OCI-LY1 (cell line): ENCODE measurements at regions not wholly inside any gene's neighbourhood (a gene's known extent, or its start where the extent isn't known, plus 50 kb on each side); places are given as distances from the start of the nearest gene placed in this dataset.

Experiments
- H2AFZ ChIP-seq: fragments of 200-600 bp; sonication (generic), shearing (Covaris generic); 2 replicates; pipeline ENCODE4 v1.6.0; 2014; ENCODE audit warnings: antibody characterized with exemption, mild to moderate bottlenecking, low read length
- H3F3A ChIP-seq: fragments of 200-600 bp; sonication (generic), shearing (Covaris generic); 2 replicates; pipeline ENCODE4 v1.6.0; 2014; ENCODE audit warnings: mild to moderate bottlenecking, antibody characterized with exemption, low read length, moderate library complexity; ENCODE audit not compliant: insufficient read depth
- H3K27ac ChIP-seq: fragments of 200-600 bp; sonication (generic); 2 replicates; pipeline ENCODE4 v1.5.1; 2014; ENCODE audit warnings: low read length, mixed run types, mild to moderate bottlenecking, low read depth; ENCODE audit not compliant: poor library complexity, severe bottlenecking
- H3K27me3 ChIP-seq: fragments of 200-600 bp; sonication (generic); 2 replicates; pipeline ENCODE4 v1.6.0; 2014; ENCODE audit warnings: antibody characterized with exemption, mild to moderate bottlenecking, low read length, moderate library complexity; ENCODE audit not compliant: insufficient read depth
- H3K36me3 ChIP-seq: fragments of 200-600 bp; sonication (generic); 2 replicates; pipeline ENCODE4 v1.6.1; 2014; ENCODE audit warnings: mild to moderate bottlenecking, antibody characterized with exemption, low read length, moderate library complexity, mixed read lengths; ENCODE audit not compliant: insufficient read depth
- H3K4me1 ChIP-seq: fragments of 200-600 bp; sonication (generic); 2 replicates; pipeline ENCODE4 v1.5.1; 2014; ENCODE audit warnings: mild to moderate bottlenecking, low read length, moderate library complexity; ENCODE audit not compliant: insufficient read depth, severe bottlenecking
- H3K4me2 ChIP-seq: fragments of 200-600 bp; sonication (generic), shearing (Covaris generic); 2 replicates; pipeline ENCODE4 v1.6.1; 2014; ENCODE audit warnings: low read length
- H3K4me3 ChIP-seq: fragments of 200-600 bp; sonication (generic); 2 replicates; pipeline ENCODE4 v1.5.1; 2014; ENCODE audit warnings: low read length, low read depth, mild to moderate bottlenecking, mixed read lengths; ENCODE audit not compliant: poor library complexity, severe bottlenecking
- H3K79me2 ChIP-seq: fragments of 200-600 bp; shearing (Covaris generic); 2 replicates; pipeline ENCODE4 v1.6.1; 2016; ENCODE audit warnings: mixed run types, low read length, mixed read lengths; ENCODE audit not compliant: insufficient read depth
- H3K9ac ChIP-seq: fragments of 200-600 bp; sonication (generic), shearing (Covaris generic); 2 replicates; pipeline ENCODE4 v1.6.1; 2014; ENCODE audit warnings: mild to moderate bottlenecking, low read length, mixed read lengths
- H3K9me2 ChIP-seq: fragments of 200-600 bp; sonication (generic), shearing (Covaris generic); 2 replicates; pipeline ENCODE4 v1.6.1; 2014; ENCODE audit warnings: low read depth, mild to moderate bottlenecking, low read length, mixed read lengths
- H3K9me3 ChIP-seq: fragments of 200-600 bp; shearing (Covaris generic); 2 replicates; pipeline ENCODE4 v1.6.1; 2014; ENCODE audit warnings: low read length, mixed read lengths
- H4K20me1 ChIP-seq: fragments of 200-600 bp; sonication (generic), shearing (Covaris generic); 2 replicates; pipeline ENCODE4 v1.6.0; 2016; ENCODE audit warnings: mild to moderate bottlenecking, low read length; ENCODE audit not compliant: insufficient read depth
- EZH2 ChIP-seq: fragments of 200-600 bp; sonication (generic), shearing (Covaris generic); IDR thresholded peaks from 2 replicates; pipeline ENCODE4 v1.8.0; 2017; ENCODE audit warnings: borderline replicate concordance, mixed run types, mild to moderate bottlenecking, antibody characterized with exemption, low read length, moderate library complexity, mixed read lengths
- TF ChIP-seq, protein P1 (sequence below): fragments of 200-600 bp; sonication (generic), shearing (Covaris generic); IDR thresholded peaks from 2 replicates; pipeline ENCODE4 v1.5.1; 2017; ENCODE audit warnings: mild to moderate bottlenecking, antibody characterized with exemption, low read length, moderate library complexity, mixed read lengths

DNA sequence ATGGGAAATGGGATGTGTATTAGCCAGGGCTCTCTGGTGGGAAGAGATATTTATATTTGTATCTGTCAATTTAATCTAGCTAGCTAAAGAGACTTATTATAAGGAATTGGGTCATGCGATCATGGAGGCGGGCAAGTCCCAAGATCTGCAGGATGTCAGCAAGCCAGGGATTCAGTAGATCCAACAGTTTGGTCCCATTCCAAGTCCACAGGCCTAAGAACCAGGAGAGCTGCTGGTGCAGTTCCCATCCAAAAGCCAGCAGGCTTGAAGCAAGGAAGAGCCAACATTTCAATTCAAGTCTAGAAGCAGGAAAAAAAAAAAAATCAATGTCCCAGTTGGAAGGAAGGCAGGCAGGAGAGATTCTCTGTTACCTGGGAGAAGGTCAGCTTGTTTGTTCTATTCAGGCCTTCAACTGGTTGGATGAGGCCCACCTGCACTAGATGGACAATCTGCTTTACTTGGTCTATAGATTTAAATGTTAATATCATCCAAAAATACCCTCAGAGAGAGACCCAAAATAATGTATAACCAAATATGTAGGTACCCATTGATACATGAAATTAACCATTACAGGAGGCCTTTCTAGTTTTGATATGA, 60.7 kb upstream of the BCAT1 start:
- Histone ChIP-seq H4K20me1 (no peaks in the 10 kb centered on the region), H3F3A (no peaks in the 10 kb centered on the region), H3K4me2 (no peak overlapping the region), H3K9me3 (peaks cover 3% of the 10 kb centered on the region; the same call in 1 of the 2 replicates), H3K27ac (no peak overlapping the region), H3K9ac (no peak overlapping the region), H3K27me3 (no peaks in the 10 kb centered on the region), H2AFZ (no peak overlapping the region), H3K36me3 (0 out of 2 replicates have a peak, but pooled peaks cover 4% of the 10 kb centered on the region), H3K79me2 (no peaks in the 10 kb centered on the region), H3K4me1 (peaks cover 18% of the 10 kb centered on the region), H3K9me2 (no peaks in the 10 kb centered on the region), H3K4me3 (no peak overlapping the region)
- TF ChIP-seq, protein P1, sequence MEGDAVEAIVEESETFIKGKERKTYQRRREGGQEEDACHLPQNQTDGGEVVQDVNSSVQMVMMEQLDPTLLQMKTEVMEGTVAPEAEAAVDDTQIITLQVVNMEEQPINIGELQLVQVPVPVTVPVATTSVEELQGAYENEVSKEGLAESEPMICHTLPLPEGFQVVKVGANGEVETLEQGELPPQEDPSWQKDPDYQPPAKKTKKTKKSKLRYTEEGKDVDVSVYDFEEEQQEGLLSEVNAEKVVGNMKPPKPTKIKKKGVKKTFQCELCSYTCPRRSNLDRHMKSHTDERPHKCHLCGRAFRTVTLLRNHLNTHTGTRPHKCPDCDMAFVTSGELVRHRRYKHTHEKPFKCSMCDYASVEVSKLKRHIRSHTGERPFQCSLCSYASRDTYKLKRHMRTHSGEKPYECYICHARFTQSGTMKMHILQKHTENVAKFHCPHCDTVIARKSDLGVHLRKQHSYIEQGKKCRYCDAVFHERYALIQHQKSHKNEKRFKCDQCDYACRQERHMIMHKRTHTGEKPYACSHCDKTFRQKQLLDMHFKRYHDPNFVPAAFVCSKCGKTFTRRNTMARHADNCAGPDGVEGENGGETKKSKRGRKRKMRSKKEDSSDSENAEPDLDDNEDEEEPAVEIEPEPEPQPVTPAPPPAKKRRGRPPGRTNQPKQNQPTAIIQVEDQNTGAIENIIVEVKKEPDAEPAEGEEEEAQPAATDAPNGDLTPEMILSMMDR: no peak
- TF ChIP-seq EZH2: no peak

DNA sequence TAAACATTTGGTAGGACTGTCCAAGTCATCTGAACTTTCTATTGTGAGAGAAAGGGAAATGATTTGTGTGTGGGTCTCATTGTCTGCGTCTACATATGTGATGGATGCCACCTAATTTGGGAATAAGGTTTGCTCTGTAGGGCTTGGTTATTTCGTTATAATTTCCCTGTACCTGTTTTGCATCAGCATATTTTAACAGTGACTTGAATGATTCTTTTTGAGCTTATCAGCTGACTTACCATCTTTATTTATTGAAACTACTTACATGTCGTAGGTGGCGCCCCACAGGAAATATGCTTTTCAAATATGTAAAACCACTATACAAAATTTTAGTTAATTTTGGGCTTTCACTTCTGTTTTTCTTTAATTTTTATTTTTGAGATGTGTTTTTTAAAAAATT, 56.5 kb upstream of the BCAT1 start:
- peak overlapping the region; percentile 11 for H3K4me3 ChIP-seq
- peak overlapping the region; percentile 64 for H3K4me2 ChIP-seq
- H3K27ac ChIP-seq: peak overlapping the region; percentile 98
- H3K4me1 ChIP-seq: peaks cover 54% of the 10 kb centered on the region
- TF ChIP-seq EZH2: no peak
- TF ChIP-seq, protein P1: peak; percentile 20; the same call in 1 of the 2 replicates
- 0 out of 2 replicates have a peak, but pooled peaks cover 4% of the 10 kb centered on the region for H3K36me3 ChIP-seq
- no peaks in the 10 kb centered on the region for H4K20me1 ChIP-seq
- no peaks in the 10 kb centered on the region for H3K9me2 ChIP-seq
- no peak overlapping the region; the same call in 1 of the 2 replicates for H2AFZ ChIP-seq
- H3F3A ChIP-seq: no peaks in the 10 kb centered on the region
- H3K79me2 ChIP-seq: no peaks in the 10 kb centered on the region
- peak overlapping the region; percentile 55; the same call in 1 of the 2 replicates for H3K9ac ChIP-seq
- H3K9me3 ChIP-seq: peaks cover 3% of the 10 kb centered on the region; the same call in 1 of the 2 replicates
- no peaks in the 10 kb centered on the region for H3K27me3 ChIP-seq

DNA sequence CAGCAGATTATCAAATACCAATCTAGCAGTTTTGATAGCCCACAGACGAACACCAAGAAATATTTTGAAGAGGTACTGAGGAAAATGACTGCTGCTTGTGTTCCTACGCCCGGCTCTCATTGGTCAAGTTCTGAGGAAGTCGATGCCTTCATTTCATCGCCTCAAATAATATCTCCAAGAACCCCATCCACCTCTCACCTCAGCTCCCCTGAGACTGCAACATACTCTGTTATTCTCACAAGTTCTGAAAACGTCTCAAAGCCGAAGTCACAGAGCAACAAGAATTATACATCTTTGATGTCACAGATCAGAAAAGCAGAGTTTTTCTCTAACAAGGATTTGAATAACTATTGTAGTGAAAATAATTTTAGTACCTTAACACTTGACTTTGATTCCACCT, 55.5 kb upstream of the BCAT1 start:
- H3K4me3 ChIP-seq: no peak overlapping the region
- H3K36me3 ChIP-seq: 0 out of 2 replicates have a peak, but pooled peaks cover 4% of the 10 kb centered on the region
- peak overlapping the region; percentile 98 for H3K27ac ChIP-seq
- no peaks in the 10 kb centered on the region for H4K20me1 ChIP-seq
- no peaks in the 10 kb centered on the region for H3K27me3 ChIP-seq
- no peaks in the 10 kb centered on the region for H3K79me2 ChIP-seq
- peak overlapping the region; percentile 27; the same call in 1 of the 2 replicates for H2AFZ ChIP-seq
- TF ChIP-seq, protein P1: no peak
- no peak for TF ChIP-seq EZH2
- H3K4me1 ChIP-seq: peaks cover 64% of the 10 kb centered on the region
- peak overlapping the region; percentile 55 for H3K9ac ChIP-seq
- H3K9me2 ChIP-seq: no peaks in the 10 kb centered on the region
- H3F3A ChIP-seq: no peaks in the 10 kb centered on the region
- peak overlapping the region; percentile 64 for H3K4me2 ChIP-seq
- H3K9me3 ChIP-seq: peaks cover 3% of the 10 kb centered on the region; the same call in 1 of the 2 replicates
